ENCODE measurements at regions not wholly inside any gene's neighbourhood (a gene's known extent, or its start where the extent isn't known, plus 50 kb on each side); places are given as distances from the start of the nearest gene placed in this dataset.

DNA sequence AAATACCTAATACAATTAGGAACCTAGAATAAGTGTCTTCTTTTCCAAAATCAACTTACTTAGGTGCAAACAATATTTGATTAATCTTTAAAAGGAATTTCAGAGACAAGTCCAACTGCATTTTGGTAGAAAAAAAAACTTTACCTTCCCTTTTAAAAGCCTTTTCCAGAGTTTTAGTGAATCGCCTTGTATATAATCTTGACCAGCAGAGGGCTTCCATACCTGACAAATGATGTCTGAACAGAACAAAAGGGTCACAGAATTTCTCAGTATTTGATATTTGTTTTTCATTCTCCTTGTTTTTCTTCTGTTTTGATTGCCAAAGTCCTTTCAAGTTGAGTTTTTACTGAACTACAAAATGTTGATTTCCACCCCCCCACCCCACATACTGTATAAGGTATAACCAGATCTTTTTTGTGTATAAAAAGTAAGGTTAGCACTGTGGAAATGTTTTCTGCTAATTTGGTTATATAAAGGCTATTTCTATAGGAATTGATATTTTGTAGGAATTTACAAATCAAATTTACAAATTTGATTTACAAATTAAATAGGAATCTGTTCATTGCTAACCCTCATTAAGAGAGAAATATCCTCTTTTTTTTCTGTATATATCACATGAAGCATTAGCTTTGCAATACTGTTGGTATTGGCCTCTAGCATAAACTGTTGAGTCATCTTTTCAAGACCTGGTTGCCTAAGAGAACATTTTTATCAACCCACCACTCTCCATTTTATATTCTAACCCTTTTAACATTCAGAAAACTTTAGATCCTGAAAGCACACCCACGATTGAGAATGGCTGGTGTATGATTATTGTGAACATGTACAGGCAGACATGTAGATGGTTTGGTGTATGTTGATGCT, 464.1 kb upstream of the RARB start:
- DNase-seq (ENCODE audit: low read depth in 3 of 3, low spot score in 2 of 3): peak in 2 of 3 donors; percentile 37 to 40

DNA sequence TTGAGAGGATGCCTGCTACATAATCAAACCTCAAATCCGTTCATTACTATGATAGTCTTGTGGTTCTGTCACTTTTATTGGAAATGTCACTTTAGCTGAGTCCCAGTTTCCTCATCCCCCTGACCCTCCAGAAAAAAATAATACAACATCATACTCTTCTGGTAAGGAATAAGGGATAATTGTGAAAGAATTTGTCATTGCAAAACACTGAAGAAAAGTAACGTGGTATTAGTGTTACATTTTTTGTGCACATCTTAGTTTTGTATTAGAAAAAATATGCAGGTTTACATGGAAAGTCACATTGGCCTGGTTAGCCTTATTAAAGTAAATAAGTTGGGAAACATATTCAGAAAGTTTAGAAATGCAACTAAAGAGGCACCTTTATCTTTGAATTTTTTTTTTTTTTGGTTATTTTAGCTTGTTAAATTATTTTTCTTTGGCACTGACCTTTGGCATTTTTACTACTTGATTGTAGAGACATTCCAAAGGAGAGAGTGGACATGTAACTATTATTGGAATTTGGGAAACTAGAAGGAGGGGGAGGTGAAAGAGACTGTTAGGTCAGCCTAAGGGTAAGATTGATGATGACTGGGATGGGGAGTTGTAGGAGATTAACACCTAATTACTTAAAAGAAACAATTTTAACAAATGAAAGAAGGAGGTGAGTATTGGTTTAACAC, 462.2 kb upstream of the RARB start:
- DNase-seq (ENCODE audit: low read depth in 3 of 3, low spot score in 2 of 3): no peak

DNA sequence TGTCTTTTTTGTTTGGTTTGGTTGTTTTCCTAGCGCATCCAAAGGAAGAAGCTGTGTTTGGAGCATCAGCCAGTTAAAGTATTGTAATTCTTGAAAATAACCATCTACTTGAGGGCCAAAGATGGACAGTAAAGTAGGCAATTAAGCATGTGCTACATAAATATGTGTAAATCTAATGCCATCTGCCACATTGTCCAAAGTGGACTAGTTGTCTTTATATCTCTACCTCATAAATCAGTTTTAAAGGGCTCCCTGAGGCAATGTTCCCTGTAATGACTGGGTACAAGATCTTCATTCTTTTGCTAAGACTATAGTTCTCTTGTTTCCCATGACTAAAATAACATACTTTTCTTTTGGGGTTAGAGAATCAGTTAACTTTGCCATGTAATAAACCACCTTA, 460.0 kb upstream of the RARB start:
- DNase-seq (ENCODE audit: low read depth in 3 of 3, low spot score in 2 of 3): no peak

DNA sequence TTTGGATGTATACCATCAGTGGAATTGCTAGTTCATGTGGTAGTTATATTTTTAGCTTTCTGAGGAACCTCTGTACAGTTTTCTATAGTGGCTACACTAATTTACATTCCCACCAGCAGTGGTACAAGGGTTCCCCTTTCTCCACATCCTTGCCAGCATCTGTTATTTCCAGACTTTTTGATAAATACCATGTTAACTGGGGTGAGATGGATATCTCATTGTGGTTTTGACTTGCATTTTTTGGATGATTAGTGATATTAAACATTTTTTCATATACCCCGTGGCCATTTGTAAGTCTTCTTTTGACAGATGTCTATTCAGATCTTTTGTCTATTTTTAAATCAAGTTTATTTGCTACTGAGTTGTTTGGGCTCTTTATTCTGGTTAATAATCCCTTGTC, 455.6 kb upstream of the RARB start:
- no peak for DNase-seq (ENCODE audit: low read depth in 3 of 3, low spot score in 2 of 3)

DNA sequence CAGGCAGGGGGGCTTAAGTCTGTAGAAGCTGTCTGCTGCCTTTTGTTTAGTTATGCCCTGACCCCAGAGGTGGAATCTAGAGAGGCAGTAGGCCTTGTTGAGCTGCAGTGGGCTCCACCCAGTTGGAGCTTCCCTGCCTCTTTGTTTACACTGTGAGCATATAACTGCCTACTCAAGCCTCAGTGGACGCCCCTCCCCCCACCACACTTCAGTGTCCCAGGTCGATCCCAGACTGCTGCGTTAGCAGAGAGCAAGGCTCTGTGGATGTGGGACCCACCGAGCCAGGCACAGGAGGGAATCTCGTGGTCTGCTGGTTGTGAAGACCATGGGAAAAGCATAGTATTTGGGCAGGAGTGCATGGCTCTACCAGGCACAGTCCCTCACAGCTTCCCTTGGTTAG, 446.8 kb upstream of the RARB start:
- DNase-seq (ENCODE audit: low read depth in 3 of 3, low spot score in 2 of 3): no peak

DNA sequence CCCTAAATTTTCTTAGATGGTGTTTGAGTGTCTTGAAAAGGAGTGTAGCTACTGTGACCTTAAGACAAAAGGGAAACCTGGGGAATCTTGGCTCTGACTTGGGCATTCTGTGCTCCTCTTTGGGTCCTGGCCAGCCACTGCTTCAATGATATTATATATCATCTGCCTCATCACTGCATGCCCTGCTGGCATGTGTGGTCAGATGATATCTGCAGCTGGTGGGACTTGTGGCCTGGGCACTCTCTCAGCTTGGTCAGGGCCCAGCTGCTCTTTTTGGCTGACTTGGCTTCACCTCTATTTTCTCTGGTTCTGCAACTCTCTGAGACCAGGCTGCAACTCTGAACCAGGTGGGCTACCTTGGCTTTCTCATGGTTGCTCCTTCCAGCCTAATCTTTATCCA, 446.1 kb upstream of the RARB start:
- DNase-seq (ENCODE audit: low read depth in 3 of 3, low spot score in 2 of 3): no peak

DNA sequence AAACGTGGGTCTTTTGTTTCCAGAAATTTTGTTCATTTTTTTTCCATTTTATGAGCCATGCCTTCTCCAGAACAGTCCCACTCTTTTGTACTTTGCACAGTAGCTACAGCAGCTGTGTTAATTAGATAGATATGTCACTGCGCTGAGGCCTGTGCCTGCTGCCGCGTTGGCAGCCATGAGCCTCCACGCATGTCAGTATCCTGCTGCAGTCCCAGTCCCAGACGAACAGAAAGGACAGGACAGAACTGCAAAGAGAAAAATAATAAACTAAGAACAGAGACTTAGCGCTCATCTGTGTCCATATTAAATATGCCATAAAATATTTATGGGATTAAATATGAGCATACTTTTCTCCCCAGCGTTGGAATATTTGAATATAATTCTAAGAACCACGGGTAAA, 442.4 kb upstream of the RARB start:
- DNase-seq (ENCODE audit: low read depth in 3 of 3, low spot score in 2 of 3): no peak

DNA sequence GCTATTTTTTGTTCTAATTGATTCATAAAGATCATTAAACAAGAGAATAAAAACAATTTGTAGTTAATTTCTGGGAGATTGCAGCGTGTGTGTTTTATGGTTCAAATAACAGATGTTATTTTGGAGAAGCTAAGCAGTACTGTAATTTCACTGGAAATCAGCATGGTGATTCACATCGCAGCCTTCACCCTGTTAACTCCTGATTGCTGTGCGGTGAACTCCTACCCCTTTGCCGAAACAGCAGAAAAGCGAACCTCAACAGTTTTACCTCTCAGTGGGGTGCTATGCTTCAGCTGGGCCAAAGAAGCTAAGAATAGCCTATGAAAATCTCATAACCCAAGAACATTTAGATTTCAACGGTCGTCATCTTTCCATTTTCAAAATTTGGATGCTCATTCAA, 441.5 kb upstream of the RARB start:
- no peak for DNase-seq (ENCODE audit: low read depth in 3 of 3, low spot score in 2 of 3)

DNA sequence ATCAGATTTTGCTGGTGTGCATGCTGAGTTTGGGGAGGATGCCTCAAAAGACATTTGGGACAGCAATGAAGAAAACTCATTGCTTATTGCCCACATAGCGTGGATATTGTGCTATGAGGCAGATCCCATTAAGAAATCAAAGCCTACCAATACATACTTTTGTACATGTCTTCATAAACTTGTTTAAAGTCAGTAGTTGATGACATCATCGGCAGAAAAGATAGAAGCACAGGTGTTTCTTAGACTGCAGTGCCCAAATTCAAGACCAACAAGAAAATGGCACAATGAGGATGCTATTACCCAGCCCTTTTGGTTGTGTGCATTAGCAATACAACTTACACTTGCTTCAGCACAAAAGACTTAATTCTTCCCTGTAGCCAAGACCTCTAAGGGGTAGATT, 428.7 kb upstream of the RARB start:
- no peak for DNase-seq (ENCODE audit: low read depth in 3 of 3, low spot score in 2 of 3)

DNA sequence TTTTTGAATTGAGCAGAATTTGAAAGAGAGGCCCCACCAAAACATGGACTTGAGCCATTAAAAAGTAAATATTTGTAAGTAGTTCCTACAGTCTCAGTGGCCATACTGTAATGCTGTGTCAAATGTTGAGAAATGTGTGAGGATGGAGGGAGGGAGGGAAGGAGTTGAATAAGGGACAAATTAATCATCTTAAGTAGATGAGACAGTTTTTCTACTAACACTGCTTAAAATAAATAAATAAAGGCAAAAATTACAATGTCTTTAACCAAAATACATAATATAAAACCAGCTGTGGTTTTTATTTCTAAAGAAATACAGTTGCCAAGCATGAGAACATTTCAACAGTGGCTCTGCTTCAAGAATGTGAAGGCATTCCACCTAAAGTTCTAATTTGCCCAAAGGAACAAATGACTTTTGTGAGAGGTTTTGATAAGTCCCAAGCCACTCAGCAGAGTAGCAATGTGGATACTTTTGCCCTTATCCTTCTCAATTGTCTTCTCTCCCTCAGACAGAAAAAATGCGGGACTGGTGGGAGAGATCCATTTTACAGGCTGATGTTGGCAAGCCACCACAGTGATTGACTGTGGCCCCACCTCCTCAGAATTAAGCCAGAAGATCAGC, 427.0 kb upstream of the RARB start:
- DNase-seq (ENCODE audit: low read depth in 3 of 3, low spot score in 2 of 3): no peak

DNA sequence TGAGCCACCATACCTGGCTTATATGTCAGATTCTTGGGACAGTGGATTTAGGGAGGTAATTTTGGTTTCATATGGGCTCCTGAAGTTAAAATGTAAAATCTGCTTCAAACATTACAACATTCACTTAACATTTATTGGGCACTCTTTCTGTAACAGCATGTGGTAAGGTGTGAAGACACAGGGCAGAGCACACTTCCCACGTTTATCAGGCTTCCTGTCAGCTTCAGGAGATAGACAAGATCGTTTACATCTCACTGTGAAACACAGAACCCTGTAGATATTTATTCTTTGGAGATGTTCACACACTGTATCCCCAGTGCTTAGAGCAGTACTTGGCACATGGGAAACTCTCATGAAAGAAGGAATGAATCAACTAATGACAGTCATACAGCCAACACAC, 426.0 kb upstream of the RARB start:
- no peak for DNase-seq (ENCODE audit: low read depth in 3 of 3, low spot score in 2 of 3)

DNA sequence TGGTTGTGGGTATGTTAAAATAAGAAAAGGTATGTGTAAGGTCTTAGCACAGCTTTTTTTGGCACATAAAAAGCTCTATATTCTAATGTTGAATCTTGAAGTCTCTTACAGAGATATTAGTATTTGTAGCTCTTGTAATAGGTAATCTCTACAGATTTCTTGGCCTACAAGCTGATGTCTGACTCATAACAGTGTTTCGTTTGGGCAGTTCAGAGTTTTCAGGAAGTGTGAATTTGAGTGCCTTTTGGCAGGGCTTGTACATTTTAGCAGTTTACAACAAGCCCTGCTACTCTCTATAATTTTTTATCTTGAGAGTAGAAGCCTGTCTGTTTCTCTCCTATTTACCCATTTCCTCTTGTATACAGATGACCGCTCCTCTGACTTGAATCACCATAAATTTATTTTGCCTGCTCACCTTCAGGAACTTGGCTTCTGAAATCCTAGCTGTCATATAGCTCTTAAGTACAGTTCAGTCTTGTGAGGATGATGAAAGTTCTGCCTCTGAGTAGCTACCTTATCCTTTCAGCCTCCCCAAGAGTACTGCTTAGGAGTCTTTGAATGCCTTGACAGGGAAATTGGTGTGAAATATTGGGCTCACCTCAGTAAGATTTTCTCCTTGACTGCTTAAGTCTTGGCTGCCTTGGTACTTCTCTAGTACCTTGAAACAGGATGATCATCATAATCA, 419.9 kb upstream of the RARB start:
- no peak for DNase-seq (ENCODE audit: low read depth in 3 of 3, low spot score in 2 of 3)

DNA sequence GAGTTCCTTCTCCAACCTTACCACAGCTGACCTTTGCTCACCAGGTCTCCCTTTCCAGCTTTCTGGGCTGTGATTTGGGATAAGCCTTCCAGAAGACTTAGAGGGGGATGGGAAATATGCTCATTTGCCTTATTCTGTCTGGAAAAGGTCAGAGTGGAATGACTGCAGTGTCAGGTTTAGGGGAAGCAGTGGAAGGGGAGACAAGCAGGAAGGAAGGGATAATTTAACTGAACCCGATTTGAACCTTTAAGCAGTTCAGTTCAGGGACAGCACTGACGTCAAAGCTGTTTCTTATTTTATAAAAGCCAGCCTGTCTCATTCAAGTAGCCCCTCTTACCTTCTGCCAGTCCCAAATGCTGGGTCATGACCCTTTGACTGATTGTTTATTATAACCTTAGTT, 418.4 kb upstream of the RARB start:
- peak in 2 of 3 donors; percentile 21 to 25 for DNase-seq (ENCODE audit: low read depth in 3 of 3, low spot score in 2 of 3)

DNA sequence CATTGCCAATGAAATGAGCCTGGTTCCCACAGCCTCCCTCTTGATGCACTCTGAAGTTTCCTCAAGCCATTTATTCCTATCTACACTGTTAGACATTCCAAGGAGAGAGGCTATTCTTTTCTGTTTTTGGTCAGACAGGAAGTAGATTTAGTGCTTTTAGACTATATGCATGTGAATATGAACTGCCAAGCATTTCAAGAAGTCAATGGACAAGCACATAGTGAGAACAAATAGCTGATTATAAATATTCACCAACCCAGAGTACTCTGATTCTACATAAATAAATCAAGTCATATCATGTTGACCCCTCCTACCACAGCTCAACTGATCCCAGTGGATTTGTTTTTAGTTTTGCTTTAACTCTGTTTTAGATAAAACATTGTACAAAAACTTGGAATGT, 412.5 kb upstream of the RARB start:
- DNase-seq (ENCODE audit: low read depth in 3 of 3, low spot score in 2 of 3): no peak

DNA sequence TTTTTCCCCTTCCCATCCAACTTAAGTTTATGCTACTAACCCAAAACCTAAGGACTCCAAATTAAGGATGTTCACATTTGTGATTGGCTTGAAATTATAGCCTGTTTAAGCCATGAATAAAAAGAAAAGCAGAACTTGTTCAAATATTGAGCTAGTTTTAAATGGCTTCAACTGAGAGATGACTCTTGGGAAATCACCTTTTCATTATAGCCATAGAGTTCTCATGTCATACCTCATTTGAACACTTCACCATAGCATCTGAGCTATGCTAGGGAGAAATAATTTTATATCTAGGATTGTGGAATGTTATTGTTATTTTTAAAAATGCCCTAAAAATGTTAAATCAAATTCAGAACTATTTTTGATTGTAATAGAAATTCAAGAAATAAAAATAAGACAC, 409.2 kb upstream of the RARB start:
- DNase-seq (ENCODE audit: low read depth in 3 of 3, low spot score in 2 of 3): no peak

DNA sequence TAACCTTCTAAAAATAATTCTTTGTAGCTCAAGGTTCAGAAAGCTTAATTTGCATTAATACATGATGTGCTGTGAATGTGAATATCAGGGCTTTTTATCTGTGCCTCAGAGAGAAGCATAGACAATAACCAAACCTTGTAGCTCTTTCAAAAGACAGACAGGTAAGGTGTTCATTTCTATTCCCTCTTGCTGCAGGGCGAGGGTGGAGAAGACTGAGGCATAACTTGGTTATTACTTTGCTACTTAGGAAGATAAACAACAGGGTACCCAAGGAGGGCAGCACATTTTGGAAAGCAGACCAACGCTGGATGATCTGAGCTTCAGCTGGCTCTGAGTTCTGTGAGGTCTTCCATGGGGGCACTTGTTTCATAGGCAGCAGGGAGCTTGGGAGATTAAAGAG, 408.6 kb upstream of the RARB start:
- no peak for DNase-seq (ENCODE audit: low read depth in 3 of 3, low spot score in 2 of 3)

DNA sequence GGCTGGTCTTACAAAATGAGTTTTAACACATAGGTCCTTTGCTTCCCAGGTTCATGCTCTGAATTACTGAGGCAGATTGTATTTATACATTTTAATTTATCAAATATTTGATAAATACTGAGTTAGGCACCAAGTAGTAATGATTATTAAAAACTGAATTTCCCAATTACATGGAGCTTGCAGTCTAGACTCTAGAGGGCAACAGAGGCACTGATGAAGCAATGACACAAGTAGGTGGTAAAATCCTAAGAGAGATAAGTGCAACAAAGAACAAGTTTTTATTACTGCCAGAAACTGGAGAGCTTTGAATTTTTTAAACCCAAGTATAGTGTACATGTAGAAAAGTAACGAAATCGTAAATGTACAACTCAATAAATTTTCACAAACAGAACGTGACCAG, 406.2 kb upstream of the RARB start:
- no peak for DNase-seq (ENCODE audit: low read depth in 3 of 3, low spot score in 2 of 3)

DNA sequence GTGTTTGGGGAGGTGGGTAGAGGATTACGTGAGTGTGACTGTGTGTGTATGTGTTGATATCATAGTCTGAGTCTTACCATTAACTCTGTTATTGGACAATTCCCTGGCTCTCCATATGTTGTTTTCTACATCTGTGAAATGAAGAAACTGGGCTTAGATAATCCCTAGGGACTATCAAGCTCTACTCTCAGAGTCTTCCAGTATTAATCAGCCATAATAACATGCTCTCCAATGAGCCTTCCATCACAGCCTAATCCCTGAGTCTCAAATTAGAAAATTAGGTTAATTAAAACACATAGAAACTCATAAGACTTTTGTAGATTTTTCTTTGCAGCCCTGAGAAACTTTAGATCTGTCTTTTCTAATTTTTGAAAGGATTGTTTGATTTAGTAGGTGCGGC, 404.2 kb upstream of the RARB start:
- DNase-seq (ENCODE audit: low read depth in 3 of 3, low spot score in 2 of 3): no peak

DNA sequence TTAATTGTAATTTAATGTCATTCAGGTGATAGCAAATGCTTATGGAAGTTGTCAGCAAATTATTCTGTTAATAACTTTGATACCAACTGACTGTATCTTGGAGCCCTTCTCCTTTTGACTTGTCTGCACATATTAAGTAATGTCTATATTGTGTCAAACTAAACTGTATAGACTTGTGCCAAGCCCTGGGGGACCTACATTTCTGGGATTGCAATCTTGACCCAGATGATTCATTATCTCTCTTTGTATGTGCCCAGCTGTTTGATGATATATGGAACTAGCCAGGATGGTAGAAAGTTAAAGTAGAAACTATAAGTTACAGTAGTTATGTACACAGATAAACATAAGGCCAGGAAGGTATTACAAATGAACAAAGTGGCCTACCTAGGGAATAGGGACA, 402.8 kb upstream of the RARB start:
- DNase-seq (ENCODE audit: low read depth in 3 of 3, low spot score in 2 of 3): no peak

DNA sequence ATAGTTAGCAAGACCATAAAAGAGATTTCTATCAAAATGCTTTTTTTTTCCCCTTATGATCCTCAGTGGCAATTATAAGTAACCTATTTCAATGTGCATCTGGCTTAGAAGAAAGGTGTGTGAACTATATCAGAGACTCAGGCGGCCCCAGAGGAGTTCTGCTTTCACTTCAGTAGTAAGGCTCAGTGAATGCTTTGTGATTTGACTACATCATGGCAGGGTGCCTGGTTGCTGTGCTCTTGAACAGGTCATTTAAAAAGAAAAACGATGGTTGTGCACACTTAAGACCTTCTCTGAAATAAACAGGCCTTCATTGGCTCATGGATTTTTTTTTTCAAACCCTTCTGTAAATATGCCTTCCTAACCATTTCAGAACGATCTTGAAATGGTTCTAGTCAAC, 400.4 kb upstream of the RARB start:
- DNase-seq (ENCODE audit: low read depth in 3 of 3, low spot score in 2 of 3): no peak

DNA sequence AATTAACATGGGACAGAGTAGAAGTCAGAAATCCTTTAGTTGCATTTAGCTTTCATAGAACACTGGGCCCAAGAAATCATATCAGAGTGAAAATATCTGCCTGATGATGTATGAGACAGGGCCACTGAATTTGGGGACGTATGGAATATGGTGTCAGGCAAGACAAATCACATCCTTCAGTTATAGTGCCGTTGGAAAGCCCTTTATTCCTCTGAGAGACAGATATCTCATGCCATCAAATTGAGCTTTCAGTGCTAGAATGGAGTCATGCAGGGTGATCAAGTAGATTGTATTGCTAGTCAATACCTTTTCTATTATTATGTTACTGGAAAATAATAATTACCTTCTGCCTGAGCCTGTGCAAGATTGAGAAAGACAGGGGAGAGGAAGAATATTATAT, 398.2 kb upstream of the RARB start:
- DNase-seq (ENCODE audit: low read depth in 3 of 3, low spot score in 2 of 3): no peak
